K562 (cell line): ENCODE measurements at regions not wholly inside any gene's neighbourhood (a gene's known extent, or its start where the extent isn't known, plus 50 kb on each side); places are given as distances from the start of the nearest gene placed in this dataset.

Source experiments
- ATAC-seq: fragments of 200-7000 bp; cut with Tn5 transposase; 3 replicates; pipeline ENCODE4 v1.9.1; 2020; ENCODE audit warnings: moderate library complexity
- BruUV-seq: library from RNA; stranded (reverse); fragments of 400-500 nt; replicated peaks from 2 replicates; lab custom pipeline; 2021; lab: Mats Ljungman, UMichigan
- CTCF ChIA-PET: fragments of 300-600 bp; formaldehyde crosslinking; extraction: SDS; loops from one replicate; lab custom pipeline; 2021; ENCODE audit warnings: low intra/inter-chr PET ratio; lab: Yijun Ruan, JAX
- POLR2A ChIA-PET: fragments of 300-600, 350-650 bp; sonication (Branson Sonifier 250); formaldehyde crosslinking; extraction: SDS; loops from one replicate; lab custom pipeline; 2021; ENCODE audit warnings: antibody characterized with exemption, inconsistent platforms; lab: Yijun Ruan, JAX
- DNase-seq, 4 experiments: peaks; one replicate each; pipeline versions ENCODE4 v3.0.0 to v3.0.0-alpha.2; 2011 to 2018; ENCODE audit warnings: low spot score in 3 of 4, mixed read lengths in 3 of 4; ENCODE audit errors: extremely low read depth in 1 of 4
- FAIRE-seq: peaks from 2 replicates; lab custom pipeline; 2011; peaks lifted over from hg19 to GRCh38; lab: Jason Lieb, UNC
- H2AFZ ChIP-seq: 2 replicates; pipeline ENCODE4 v1.6.0; 2011; ENCODE audit warnings: low read depth, low read length, control low read depth, inconsistent platforms
- H3K27ac ChIP-seq: fragments of 200-600 bp; 3 replicates; pipeline ENCODE4 v1.8.0; 2011; ENCODE audit warnings: low read depth, mild to moderate bottlenecking, control low read depth, inconsistent platforms, low read length, moderate library complexity, mixed read lengths; ENCODE audit errors: extremely low read depth
- H3K27me3 ChIP-seq, 2 experiments: fragments of 300-600 bp in 1 of 2; 2 replicates in 1 of 2; 3 replicates in 1 of 2; pipeline versions ENCODE4 v1.6.0 to v1.8.0; 2011; ENCODE audit warnings: inconsistent platforms in 2 of 2, low read length in 2 of 2, mild to moderate bottlenecking in 1 of 2, mixed read lengths in 1 of 2, moderate library complexity in 1 of 2; ENCODE audit not compliant: control insufficient read depth in 2 of 2, insufficient read depth in 2 of 2
- H3K36me3 ChIP-seq: fragments of 300-600 bp; 3 replicates; pipeline ENCODE4 v1.8.0; 2011; ENCODE audit warnings: mild to moderate bottlenecking, low read length, inconsistent platforms; ENCODE audit not compliant: control insufficient read depth, insufficient read depth
- H3K4me1 ChIP-seq, 2 experiments: fragments of 200-600 bp in 1 of 2; replicated peaks in 1 of 2; 2 replicates in 1 of 2; 3 replicates in 1 of 2; pipeline versions ENCODE4 v1.5.1 to v1.8.0; 2011; ENCODE audit warnings: inconsistent platforms in 2 of 2, low read length in 2 of 2, mild to moderate bottlenecking in 1 of 2, mixed read lengths in 1 of 2, moderate library complexity in 1 of 2; ENCODE audit not compliant: control insufficient read depth in 2 of 2, insufficient read depth in 2 of 2
- H3K4me2 ChIP-seq: 2 replicates; pipeline ENCODE4 v1.6.1; 2011; ENCODE audit warnings: low read length, control low read depth, inconsistent platforms, mixed read lengths; ENCODE audit not compliant: insufficient read depth
- H3K4me3 ChIP-seq: fragments of 200-600 bp; sonication (generic), shearing (Covaris generic); 2 replicates; pipeline ENCODE4 v1.5.1; 2016; ENCODE audit warnings: control low read depth, inconsistent platforms
- H3K79me2 ChIP-seq: fragments of 200-600 bp; 3 replicates; pipeline ENCODE4 v1.8.0; 2011; ENCODE audit warnings: low read length, inconsistent platforms; ENCODE audit not compliant: control insufficient read depth, insufficient read depth
- H3K9ac ChIP-seq, 2 experiments: 2 replicates each; pipeline versions ENCODE4 v1.6.0 to v1.6.1; 2011; ENCODE audit warnings: low read depth in 2 of 2, low read length in 2 of 2, control low read depth in 1 of 2, inconsistent platforms in 1 of 2, mild to moderate bottlenecking in 1 of 2, mixed read lengths in 1 of 2; ENCODE audit not compliant: insufficient read depth in 1 of 2
- H3K9me1 ChIP-seq: one replicate; pipeline ENCODE4 v1.6.0; 2011; ENCODE audit warnings: inconsistent platforms, mild to moderate bottlenecking, low read length, moderate library complexity; ENCODE audit not compliant: control insufficient read depth, insufficient read depth
- H3K9me3 ChIP-seq: replicated peaks from 2 replicates; pipeline ENCODE4 v1.5.1; 2011; ENCODE audit warnings: low read depth, low read length, inconsistent platforms; ENCODE audit not compliant: control insufficient read depth, insufficient read depth
- H4K20me1 ChIP-seq: replicated peaks from 2 replicates; pipeline ENCODE4 v1.6.1; 2011; ENCODE audit warnings: low read length, inconsistent platforms, mixed read lengths; ENCODE audit not compliant: control insufficient read depth, insufficient read depth
- CCAR2 ChIP-seq: fragments of 200-400 bp; formaldehyde crosslinking; IDR thresholded peaks from 2 replicates; pipeline ENCODE4 v1.6.1; 2017; ENCODE audit warnings: mild to moderate bottlenecking, low read depth, low read length
- CEBPB ChIP-seq: fragments of 450-650 bp; IDR thresholded peaks from 2 replicates; pipeline ENCODE4 v1.6.1; 2016; ENCODE audit warnings: missing genetic modification characterization, missing compliant biosample characterization
- CTCFL ChIP-seq: IDR thresholded peaks from 2 replicates; pipeline ENCODE4 v1.6.1; 2011; ENCODE audit warnings: borderline replicate concordance, low read depth, mild to moderate bottlenecking, moderate library complexity, low read length; ENCODE audit not compliant: insufficient read depth, poor library complexity, severe bottlenecking
- ELF1 ChIP-seq: fragments of 200-800 bp; sonication (Bioruptor generic); IDR thresholded peaks from 2 replicates; pipeline ENCODE4 v1.6.1; 2016; ENCODE audit warnings: missing genetic modification characterization, missing compliant biosample characterization
- FOXA3 ChIP-seq, 2 experiments: fragments of 450-650 bp in 1 of 2; sonication (generic) in 1 of 2; formaldehyde crosslinking; IDR thresholded peaks in 1 of 2; conservative IDR thresholded peaks in 1 of 2; 2 replicates each; pipeline versions ENCODE4 v1.4.0 to v1.8.0; 2020 to 2022; ENCODE audit warnings: mild to moderate bottlenecking in 2 of 2, missing genetic modification reagents in 1 of 2
- KLF16 ChIP-seq: IDR thresholded peaks from 2 replicates; pipeline ENCODE4 v1.6.1; 2016; ENCODE audit warnings: antibody characterized with exemption
- PREB ChIP-seq: sonication (generic); formaldehyde crosslinking; IDR thresholded peaks from 2 replicates; pipeline ENCODE4 v1.8.1; 2023; ENCODE audit warnings: mild to moderate bottlenecking, missing genetic modification reagents
- RNF219 ChIP-seq: fragments of 250-450 bp; sonication (Bioruptor Pico); IDR thresholded peaks from 2 replicates; pipeline ENCODE4 v1.5.0; 2022; ENCODE audit warnings: mild to moderate bottlenecking
- SNRNP70 ChIP-seq: fragments of 200-400 bp; formaldehyde crosslinking; optimal IDR thresholded peaks from 2 replicates; pipeline ENCODE3; 2017; ENCODE audit warnings: low read depth, low read length
- SREBF1 ChIP-seq: fragments of 150-350 bp; IDR thresholded peaks from 2 replicates; pipeline ENCODE4 v1.6.1; 2014; ENCODE audit warnings: antibody characterized with exemption, low read depth, low read length, borderline replicate concordance
- STAT5A ChIP-seq: IDR thresholded peaks from 2 replicates; pipeline ENCODE4 v1.6.1; 2012; ENCODE audit warnings: low read length, inconsistent platforms, borderline replicate concordance
- ZBTB1 ChIP-seq: sonication (generic); formaldehyde crosslinking; IDR thresholded peaks from 2 replicates; pipeline ENCODE4 v1.8.1; 2023; ENCODE audit warnings: missing genetic modification reagents, low read depth, mild to moderate bottlenecking, borderline replicate concordance
- ZEB2 ChIP-seq: fragments of 450-650 bp; IDR thresholded peaks from 2 replicates; pipeline ENCODE4 v1.6.1; 2016
- ZFP36 ChIP-seq: fragments of 150-350 bp; IDR thresholded peaks from 2 replicates; pipeline ENCODE4 v1.6.1; 2018; ENCODE audit warnings: low read length, low read depth; ENCODE audit not compliant: partially characterized antibody
- ZNF398 ChIP-seq: fragments of 250-450 bp; sonication (Bioruptor Pico); IDR thresholded peaks from 2 replicates; pipeline ENCODE4 v1.8.0; 2021; ENCODE audit warnings: moderate library complexity, mild to moderate bottlenecking, inconsistent platforms
- WGBS: fragments of 100-300 bp; shearing (Covaris generic); methylation state at CpG from one replicate; pipeline ENCODE4 v1.1.6; 2016; ENCODE audit warnings: low coverage, mixed read lengths; ENCODE audit not compliant: insufficient coverage; ENCODE audit errors: missing lambda C conversion rate; 5-methylcytosine and 5-hydroxymethylcytosine counted together
- in situ Hi-C: fragments of 300-500 bp; cut with MboI; formaldehyde crosslinking; loops from 4 replicates; pipeline ENCODE4 v1.15.0; 2018; ENCODE audit warnings: inconsistent platforms, mixed read lengths
- intact Hi-C: fragments of 100-400 bp; cut with micrococcal nuclease; formaldehyde crosslinking; loops from 2 replicates; pipeline ENCODE4 v1.14.2; 2022

GRCh38 chr4:97353876-97354275 is 789.4 kb downstream of the STPG2 start:
- H3K9me1 ChIP-seq: no peaks in the 10 kb centered on the region
- ChIA-PET POLR2A (no interaction called here), CTCF (no interaction called here)
- H3K27ac ChIP-seq: no peak overlapping the region
- no peak overlapping the region for H3K9ac ChIP-seq
- intact Hi-C loops (no loop called here), in situ Hi-C loops (no loop called here)
- ATAC-seq: no peak
- no peaks in the 10 kb centered on the region for H3K4me1 ChIP-seq
- no peaks in the 10 kb centered on the region for H3K79me2 ChIP-seq
- H4K20me1 ChIP-seq: no peaks in the 10 kb centered on the region
- H3K4me3 ChIP-seq: no peak overlapping the region
- H3K4me2 ChIP-seq: no peak overlapping the region
- BruUV-seq: no TSS peak
- no peaks in the 10 kb centered on the region for H3K9me3 ChIP-seq
- TF ChIP-seq RNF219 (no peak), ZFP36 (no peak), CEBPB (tag) (no peak), SREBF1 (no peak), FOXA3 (CRISPR knock-in tag; conservative IDR thresholded peaks at IDR 0.05 in 1 of 2, IDR thresholded peaks at IDR 0.05 in 1 of 2) (no peak), KLF16 (no peak), ELF1 (tag) (no peak), PREB (CRISPR knock-in tag) (no peak), SNRNP70 (no peak), ZEB2 (no peak), ZBTB1 (CRISPR knock-in tag) (no peak), CTCFL (no peak), STAT5A (no peak), ZNF398 (CRISPR knock-in tag) (no peak), CCAR2 (no peak)
- TF ChIP-seq, all 486 proteins: peak for 0
- DNase-seq (no peak), FAIRE-seq (no peak)
- 0% methylated on average over 1 of the region's 1 CpG for WGBS
- no peaks in the 10 kb centered on the region for H3K36me3 ChIP-seq
- no peak overlapping the region for H2AFZ ChIP-seq
- no peaks in the 10 kb centered on the region for H3K27me3 ChIP-seq
